ENCODE measurements at regions not wholly inside any gene's neighbourhood (a gene's known extent, or its start where the extent isn't known, plus 50 kb on each side); places are given as distances from the start of the nearest gene placed in this dataset.
A peak's percentile ranks its signal among the peaks of the same experiment; 100 is the strongest.

DNA sequence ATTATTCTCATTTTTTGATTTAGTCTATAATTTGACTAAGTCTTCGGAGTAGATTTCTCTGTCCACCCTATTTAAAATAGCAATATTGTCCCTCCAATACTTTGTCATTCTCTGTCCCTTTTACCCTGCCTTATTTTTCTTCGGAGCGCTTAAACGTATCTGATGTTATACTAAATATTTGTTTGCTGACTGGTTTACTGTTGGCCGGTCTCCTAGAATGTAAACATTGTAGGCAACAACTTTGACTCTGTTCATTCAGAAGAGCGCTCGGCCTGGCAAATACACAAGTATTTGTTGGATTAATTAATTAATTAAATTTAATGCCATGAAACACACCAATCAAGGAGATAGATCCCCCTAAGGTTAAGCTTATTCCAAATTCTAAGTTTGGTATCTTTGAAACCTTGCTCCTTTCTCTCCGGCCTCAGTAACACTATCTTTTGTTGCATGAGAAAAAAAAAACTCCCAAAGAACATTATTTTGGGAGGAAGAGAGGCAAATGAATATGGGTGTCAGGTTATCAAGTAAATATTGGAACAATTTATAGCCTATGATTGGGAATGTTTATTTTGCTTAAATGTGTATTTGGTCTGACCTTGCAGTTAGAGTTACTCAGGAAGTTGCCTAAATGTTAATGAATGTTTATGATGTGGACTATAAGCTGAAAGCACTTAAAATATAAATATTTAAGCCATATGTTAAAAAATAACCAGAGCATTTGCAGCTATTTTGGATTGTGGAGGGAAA lies 231.1 kb downstream of the SOX4 start:
- no peak for DNase-seq

DNA sequence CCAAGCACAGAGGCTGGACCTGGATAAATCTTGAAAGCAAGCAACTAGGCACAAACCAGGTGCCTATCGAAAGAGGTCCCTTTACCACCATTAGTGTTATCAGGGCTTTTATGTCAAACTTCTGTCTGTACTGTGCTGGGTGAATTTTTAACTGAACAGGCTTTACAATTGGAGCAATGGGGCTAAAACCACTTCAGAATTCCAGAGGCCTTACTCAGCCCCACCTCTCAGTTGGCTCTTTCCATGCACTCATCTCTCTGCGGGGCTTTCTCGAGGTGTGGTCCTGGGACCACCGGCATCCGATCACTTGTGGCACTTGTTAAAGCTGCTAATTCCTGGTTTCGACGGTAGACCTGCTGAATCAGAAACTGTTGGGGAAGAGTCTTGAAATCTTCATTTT lies 232.5 kb downstream of the SOX4 start:
- no peak for DNase-seq

DNA sequence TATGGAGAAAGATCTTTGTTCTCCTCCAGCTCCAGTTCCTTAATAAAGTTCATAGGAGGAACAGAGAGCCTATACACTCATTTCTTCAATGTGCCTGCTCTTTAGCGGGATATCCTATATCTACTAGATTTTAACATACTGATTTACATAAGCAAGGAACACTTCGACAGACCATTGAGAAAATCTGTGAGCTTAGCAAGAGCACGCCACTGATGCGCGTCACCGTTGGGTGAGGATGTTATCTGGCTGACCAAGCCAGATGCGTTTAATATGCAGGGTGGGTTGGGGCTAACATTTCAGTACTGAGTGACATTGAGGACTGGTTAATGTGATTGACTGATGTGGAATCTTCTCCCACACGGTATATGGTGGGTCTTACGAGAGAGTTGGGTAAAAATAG lies 233.4 kb downstream of the SOX4 start:
- DNase-seq = no peak

DNA sequence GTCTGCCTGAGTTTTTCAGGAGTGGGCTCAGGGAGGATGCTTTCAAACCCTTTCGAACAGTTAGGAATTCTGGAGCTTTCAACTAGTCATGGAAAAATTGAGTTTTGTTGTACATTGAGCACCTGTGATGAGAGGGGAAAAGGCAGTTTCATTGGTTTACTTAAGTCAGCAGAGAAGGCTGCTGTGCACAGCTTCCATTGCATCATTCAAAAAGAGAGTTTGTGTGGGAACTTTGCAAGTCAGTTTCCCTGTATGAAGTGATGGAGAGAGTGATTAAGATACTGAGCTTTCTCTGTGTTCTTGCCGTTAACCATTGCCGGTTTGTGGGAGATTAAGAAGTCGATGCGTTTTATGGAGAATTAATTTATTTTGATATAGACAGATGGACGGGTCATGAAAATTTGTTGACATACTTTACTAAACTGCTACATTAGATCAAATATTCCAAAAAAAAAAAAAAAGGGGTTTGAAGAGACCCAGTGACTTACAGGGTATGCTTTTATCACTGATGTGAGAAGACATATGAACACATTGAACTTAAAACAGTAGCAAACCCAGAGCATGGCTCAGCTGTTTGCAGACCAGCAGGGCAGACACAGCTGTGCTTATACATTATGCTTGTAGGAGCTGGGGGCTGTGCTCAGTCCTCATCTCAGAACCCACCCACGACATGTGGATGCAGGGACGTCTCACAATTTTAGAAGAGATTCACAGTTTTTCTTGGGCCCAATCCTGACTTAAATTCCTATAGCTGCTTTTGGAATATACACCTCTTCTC lies 234.1 kb downstream of the SOX4 start:
- DNase-seq = no peak

DNA sequence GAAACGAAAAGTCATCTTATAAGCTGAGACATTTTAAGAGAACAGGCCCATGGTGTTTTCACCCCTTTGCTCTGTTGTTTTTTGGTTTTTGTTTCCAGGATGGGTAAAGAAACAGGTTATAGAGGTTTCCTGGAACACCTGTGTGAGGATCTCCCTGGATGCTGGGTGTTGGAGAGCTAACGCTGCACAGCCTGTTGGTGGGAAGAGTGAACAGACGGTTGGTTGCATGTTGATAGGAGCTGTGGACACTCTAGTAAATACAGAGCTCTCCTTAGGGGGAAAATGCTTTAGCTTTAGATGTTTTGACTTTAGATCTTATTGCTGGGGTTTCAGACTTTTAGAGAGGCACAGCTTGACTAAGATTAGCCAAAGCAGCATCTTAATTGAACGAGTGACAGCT lies 235.2 kb downstream of the SOX4 start:
- DNase-seq = no peak

DNA sequence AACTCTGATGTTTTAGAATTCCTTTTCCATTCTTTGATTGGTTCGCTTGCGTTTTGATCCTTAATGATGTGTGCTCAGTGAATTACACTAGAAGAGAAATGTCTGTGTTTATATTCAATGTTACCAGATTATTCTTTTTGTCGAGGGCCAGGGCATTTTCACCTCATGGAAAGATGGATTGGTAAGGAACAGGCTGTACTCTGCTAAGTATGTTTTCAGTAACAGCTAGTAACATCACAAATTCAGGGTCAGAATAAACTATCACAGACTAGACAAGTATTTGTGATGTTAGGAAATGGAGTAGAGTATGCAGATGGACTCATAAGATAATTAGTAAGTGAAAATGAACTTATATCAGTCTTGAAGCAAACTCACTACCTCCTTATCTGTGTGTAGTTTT lies 235.6 kb downstream of the SOX4 start:
- no peak for DNase-seq

DNA sequence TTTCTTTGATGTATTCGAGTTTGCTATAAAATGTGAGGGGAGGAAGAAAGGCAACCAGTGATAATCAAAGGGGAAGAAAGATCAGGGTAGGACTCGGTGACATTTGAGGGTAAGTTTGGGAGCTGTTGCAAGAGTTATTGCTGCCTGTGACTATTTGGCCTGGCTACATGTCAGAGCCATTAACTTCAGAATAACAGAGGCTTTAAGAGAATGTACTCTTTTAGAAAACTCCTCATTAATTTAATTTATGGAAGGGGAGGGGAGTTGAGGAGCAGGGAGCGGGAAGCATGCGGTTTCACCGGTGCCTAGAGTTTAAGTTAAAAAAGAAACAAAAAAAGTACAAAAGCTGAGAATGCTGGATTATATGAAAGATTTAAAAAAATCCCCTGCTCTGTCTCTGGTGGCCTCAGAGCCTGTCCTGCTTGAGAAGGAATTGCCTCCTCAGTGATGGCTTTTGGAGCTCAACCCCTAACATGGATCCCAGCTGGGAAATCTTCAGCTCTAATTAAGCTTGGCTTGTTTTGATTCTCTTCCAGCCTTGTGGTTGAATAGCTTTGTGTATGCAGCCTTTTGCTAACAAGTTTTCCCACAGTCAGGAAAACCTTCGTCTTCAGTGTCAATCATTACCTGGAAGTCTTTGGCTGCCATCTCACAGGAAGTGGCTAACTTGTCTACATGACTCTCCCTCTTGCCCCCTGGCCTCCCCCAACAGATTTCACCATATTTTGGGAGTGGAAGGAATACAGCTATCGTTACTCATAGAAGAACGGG lies 238.2 kb downstream of the SOX4 start:
- no peak for DNase-seq

DNA sequence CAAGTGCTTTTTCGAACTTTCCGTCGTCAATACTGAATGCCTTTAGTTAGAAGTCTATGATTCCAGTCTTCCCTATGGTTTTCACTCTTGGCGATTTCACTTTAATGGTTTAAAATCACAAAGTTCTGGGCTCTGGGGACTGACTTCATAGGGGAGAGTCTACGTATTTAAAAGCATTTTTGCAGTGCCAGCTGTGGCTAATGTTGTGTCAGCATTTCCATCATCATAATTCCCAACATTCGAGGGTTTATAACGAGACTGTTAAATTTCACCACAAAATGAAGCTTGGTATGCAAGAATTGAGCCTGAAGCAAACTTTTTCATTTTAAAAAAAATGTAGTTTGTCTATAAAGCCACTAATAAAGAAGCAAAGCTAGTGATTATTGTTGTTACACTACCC lies 242.7 kb downstream of the SOX4 start:
- DNase-seq = no peak

DNA sequence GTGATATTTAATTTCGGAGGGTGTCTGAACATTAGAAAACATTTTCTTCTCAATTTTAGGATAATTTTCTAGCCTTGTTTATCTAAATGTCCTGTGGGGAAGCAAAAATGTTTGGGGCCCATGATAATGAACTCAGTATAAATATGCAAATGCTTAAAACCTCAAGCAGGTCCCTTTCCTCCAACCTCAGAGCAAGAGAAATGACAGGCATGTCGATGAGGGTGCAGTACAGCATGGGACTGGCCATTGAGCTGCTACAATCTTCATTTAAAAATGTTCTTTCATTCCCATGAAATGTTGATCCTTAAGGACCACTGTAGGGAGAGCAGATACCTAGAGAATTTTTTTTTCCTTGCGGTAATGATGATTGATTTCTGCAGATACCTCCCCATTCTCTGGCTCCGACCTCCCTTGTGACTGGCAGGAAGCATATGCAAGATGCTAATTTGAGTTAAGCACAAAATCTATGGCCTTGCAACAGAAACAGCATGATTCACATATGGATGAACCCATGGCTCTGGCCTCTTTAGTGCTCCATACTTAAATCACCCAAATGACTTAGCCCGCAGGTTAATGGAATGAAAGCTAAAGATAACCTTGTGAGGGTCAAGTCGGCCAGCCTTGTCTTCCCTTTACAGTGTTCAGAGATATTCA lies 243.3 kb downstream of the SOX4 start:
- DNase-seq = no peak

DNA sequence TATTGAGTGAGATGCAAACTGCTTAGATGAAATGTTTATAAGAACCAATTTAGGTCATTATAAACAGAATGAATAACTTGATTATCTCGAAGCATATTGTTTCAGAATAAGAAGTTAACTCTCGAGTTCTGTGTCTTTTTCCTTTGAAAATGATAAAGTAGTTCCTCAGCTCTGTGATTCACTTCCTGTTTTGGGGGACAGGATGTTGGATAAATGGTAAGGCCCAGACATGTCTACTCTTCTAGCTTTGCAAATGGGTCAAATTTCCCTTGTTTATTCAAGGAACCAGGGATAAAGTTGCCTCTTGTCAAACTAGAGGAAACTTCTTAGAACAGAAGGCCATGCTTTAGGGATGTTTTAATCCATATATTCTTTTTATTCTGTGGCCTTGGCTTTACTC lies 246.9 kb downstream of the SOX4 start:
- no peak for DNase-seq

DNA sequence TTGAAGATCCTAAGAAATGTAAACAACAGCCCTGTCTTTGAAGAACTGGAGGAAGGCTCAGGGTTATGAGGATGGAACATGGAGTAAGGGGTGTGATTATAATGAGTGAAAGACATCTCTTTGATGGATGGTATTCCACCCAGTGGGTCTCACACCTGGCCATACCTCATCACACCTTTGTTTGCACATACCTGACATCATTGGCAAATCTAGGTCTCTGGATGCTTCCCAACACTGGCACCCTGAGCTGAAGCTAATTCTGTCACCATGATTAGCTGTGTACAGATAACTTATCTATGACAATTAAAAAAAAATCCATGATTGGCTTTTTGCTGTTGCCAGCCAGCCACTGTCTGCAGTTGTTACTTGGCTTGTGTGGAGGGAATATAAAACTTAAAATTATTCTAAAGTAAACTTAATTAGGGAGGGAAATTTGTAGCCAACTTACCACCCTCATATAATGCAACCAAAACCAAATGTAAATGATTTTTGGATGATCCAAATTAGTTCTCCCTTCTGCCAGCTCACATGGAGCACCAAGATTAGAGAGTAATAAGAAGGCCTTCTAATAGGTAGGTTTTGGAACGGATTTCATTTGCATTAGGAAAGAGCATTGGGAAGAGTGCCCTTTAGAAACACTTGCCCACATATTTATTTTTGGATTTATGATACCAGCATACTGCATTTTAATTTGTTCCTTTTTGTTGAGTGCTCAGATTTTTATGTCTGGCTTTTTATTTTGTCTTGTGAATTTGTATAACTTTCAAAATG lies 249.5 kb downstream of the SOX4 start:
- DNase-seq = no peak

DNA sequence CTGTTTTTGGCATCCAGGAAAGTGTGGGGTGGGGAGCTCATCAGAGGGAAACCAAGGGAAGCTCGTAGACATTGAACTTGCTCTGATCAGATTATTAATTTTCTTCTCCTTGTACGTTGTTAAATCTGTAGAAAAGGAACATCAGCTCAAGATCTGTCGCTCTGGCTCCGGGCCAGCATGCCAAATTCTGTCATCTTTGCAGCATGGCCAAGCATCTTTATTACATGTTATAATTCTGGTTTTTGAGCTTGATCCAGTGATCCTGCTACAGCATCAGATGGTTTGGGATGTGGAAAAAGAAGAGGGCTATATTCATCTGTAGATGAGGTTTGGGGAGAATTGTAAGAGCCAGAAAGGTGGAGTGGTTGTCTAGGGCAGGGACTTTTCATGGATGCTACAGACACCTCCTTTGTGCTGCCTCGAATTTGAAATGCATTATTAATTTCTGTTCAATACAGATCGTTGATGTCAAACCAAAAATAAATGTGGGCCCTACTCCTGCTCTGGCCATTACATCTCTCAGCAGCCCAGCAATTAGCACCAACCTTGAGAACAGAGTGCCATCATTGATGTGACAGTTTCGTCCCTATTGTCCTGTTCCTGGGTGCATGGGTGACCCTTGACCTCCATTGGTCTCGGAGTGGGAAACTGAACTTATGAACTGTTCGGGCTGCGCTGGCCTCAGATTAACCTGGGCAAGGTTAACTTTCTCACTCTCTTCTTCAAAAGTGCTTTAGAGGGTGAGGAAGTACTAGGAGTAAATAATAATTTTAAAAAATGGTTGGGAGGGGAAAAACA lies 250.8 kb downstream of the SOX4 start:
- no peak for DNase-seq

DNA sequence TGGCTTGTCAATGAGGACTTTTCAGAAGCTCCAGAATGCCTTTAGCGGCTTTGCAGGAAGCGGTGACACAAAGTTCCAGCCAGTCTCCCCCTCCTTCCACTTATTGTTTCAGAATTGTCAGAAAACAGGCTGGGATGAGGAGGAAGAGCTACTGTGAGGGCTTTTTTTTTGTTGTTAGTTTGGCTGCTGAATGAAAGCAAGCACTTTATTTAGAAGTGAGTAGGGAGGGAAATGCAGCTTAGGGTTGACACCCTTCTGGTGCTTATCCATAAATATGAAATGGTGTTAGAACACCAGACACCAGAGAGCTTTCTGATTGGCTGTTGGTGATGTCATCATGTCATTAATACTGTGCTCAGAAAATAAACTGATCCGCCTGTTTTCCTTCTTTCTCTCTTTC lies 251.5 kb downstream of the SOX4 start:
- no peak for DNase-seq

DNA sequence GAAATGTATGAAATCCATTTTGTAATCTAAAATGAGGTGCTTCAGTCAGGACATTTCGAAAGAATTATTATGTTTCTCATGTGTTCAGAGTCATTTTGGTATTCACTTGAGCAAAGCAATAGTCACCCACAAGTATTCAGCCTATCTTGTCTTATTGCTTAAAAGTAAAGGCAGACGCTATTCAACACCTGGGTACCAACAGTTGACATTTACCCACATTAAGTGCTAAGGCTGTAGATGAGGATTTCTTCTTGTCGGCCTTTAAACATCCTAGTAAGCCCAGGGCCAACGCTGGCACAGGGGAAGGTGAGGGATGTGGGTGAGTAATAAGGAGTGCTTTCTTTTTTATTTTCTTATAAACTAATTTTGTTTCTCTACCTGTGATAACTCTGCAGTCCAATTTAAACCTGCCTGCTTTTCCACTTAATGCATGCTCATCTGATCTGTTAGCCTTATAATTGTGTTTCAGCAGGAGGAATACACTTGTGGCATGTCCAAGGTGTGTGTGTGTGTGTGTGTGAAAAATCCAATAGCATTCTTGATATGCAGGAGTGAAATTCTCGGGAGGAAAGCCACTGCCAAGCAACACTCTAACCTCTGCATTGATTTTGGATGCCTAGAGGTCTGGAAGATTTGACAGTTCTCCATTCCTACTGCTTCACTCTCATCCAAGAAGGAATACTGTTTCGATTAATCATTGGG lies 252.0 kb downstream of the SOX4 start:
- no peak for DNase-seq

DNA sequence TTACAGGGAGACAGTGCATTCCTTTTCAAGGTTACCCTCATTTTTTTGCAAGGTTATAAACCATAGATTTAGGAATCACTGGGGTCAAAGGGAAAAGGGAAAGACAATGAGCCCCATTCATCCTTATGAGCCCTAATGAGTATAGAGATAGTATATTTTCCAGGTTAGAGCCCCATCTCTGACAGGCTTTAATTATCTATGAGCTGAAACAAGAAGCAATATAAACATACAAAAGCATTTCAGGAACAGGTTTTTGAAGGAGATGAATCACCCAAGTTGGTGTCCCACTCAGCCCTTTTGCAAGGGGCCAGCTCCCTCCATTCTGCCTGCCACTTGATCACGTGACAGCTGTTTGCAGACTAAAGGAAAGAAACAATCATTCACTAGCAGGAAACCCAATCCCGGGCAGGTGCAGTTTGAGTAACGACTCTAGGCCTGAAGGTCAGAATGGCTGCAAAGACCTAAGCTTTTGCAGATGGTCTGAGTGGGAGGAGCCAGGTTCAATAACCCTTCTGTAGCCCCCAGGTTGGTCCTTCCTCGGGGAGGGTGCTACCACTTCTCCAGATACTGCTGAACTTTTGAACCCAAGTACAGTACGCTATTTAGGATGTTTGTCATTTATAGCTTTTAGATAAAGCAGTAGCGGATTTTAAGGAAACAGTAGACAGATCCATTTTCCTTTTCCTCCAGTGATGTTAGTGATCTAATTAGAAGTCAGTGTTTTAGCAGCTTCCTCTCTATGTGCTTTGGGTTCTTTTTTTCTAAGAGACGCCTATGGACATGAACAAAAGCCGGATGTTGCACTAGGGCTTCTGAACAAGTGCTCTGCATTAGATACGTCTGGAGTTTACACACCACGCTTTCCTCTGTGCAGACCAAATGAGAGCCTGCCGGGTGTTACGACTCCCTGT lies 253.2 kb downstream of the SOX4 start:
- DNase-seq = peak; percentile 53

DNA sequence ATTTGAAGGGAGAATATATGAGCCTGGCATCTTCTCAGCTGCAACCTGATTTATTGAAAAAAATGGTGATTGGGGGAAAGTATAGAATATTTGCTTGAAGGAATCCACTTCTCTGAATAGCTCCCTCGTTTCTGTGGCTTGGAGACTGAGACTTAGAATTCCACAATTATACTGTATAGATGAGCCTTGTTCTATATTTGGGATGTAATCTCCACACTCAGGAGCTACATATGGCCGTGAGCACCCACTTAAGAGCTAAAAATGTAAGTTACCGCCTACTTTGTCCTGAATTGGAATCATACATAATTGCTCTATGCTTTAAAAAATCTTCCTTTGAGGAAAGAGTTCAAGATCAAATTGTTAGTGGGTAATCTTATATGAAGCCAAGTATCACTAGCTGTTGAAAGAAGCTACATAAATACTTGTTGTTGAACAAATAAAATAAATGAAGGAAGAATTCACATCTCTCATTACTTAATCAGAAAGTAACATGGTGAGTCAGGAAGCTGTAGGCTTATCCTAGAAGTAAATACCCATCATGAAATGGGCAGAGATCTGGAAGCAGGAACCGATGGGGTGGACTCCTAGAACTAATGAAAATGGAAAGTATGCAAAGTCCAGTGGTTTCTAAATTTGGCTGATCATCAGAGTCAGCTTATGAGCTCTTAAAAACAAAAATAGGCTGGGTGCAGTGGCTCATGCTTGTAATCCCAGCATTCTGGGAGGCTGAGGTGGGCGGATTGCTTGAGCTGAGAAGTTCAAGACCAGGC lies 254.3 kb downstream of the SOX4 start:
- no peak for DNase-seq

DNA sequence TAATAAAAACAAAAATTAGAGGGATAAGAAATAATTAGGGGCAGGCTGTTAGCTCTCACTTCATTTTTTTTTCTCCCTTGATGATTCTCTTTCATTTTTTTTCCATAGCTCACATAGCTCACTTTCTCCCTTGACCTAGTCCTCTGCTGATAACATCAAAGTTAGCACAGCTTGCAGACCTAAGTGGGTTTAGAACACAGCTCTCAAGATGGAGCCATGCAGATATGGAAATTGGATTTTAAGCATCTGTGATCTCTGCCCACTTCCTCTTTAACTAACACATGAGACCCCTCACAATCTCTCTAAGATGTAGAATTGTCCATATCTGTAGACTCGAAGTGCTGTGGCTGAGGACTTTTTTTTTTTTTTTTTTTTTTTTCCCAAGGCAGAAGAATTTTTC lies 257.1 kb downstream of the SOX4 start:
- DNase-seq = peak; percentile 13

DNA sequence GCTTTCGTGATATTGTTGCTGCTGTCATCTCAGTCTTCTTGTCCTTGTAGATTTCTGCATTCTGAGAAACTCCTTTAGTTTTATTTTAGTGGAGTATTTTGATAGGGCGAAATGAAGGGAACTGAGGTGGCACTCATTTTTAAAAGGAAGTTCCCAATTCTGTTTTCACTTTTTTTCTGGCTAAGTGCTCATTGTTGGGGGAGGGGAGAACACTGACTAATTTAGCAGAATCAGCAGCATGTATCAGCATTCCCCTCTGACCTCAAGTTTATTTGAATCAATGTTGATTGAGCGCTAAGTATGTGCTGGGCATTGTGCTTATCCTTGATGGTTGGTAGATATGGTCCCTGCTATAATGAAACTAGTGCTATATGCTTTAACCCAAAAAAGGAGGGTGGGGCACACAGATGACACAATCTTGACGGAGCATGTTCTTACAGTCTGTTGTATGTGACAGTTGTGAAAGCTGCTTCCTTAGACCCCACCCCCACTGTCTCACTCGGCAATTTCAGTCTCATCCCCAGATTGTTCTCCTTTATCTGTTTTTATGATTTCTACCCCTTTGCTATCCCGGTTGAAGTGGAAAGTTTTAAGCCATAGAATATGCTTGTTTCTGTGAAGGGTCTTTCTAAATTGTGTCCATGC lies 262.4 kb downstream of the SOX4 start:
- no peak for DNase-seq

DNA sequence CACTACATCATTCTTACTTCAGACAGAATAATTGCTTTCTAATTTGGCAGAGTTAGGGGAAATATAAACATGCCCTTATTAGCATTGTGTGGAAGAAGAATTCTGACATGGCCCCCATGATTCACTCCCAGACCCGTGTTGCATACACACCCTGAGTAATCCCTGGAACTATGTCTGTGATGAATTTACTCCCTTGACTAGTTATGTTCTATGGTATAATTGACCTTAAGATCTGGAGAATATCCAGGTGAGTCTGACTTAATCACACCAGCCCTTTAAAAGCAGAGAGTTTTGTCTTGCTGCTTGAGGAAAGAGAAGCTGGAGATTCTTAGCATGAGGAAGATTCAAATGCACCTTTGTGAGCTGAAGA lies 262.9 kb downstream of the SOX4 start:
- DNase-seq = no peak

All from NCI-H2171 (cell line).